ENCODE measurements at regions not wholly inside any gene's neighbourhood (a gene's known extent, or its start where the extent isn't known, plus 50 kb on each side); places are given as distances from the start of the nearest gene placed in this dataset.

- Histone ChIP-seq H2AK9ac (replicated peaks; ENCODE audit: low read depth, low read length, poor library complexity) (no peak overlapping the region), H2AFZ (replicated peaks; ENCODE audit: low read length, poor library complexity) (no peak overlapping the region), H2AK5ac (ENCODE audit: low read depth, low read length) (no peak overlapping the region), H2BK120ac (ENCODE audit: low read depth, low read length) (no peak overlapping the region), H3K27me3 (ENCODE audit: control insufficient read depth, insufficient read depth, low read length) (no peaks in the 10 kb centered on the region), H3K4me1 (ENCODE audit: control insufficient read depth, insufficient read depth, low read length) (peaks cover 18% of the 10 kb centered on the region), H3K9me3 (ENCODE audit: control insufficient read depth, insufficient read depth, low read length) (no peaks in the 10 kb centered on the region), H3K56ac (ENCODE audit: extremely low read depth, insufficient read depth, low read length) (no peak overlapping the region), H4K91ac (ENCODE audit: insufficient read depth, low read depth, low read length) (no peak overlapping the region), H3K14ac (replicated peaks; ENCODE audit: low read depth, low read length) (no peak overlapping the region), H3K4me2 (ENCODE audit: low read depth, low read length) (no peak overlapping the region), H3K23ac (ENCODE audit: low read depth, low read length) (no peak overlapping the region), H3K9ac (ENCODE audit: low read depth, low read length) (no peak overlapping the region), H3K27ac (ENCODE audit: insufficient read depth, low read length) (no peak overlapping the region), H4K5ac (ENCODE audit: low read depth, low read length) (no peak overlapping the region), H3K18ac (ENCODE audit: low read depth, low read length) (no peak overlapping the region), H4K20me1 (ENCODE audit: insufficient read depth, low read length) (0 out of 2 replicates have a peak, but pooled peaks cover 3% of the 10 kb centered on the region), H4K8ac (ENCODE audit: low read depth in 2 of 2, low read length in 2 of 2) (no peak overlapping the region), H3K4me3 (ENCODE audit: insufficient read depth, low read depth, low read length) (no peak overlapping the region), H3K4ac (ENCODE audit: low read depth, low read length) (no peak overlapping the region), H3K36me3 (ENCODE audit: control insufficient read depth, insufficient read depth, low read length) (no peaks in the 10 kb centered on the region), H2BK5ac (ENCODE audit: low read depth, low read length, poor library complexity, severe bottlenecking) (no peak overlapping the region), H3K79me1 (ENCODE audit: low read depth in 1 of 2, low read length in 2 of 2) (peaks cover 5 to 28% of the 10 kb centered on the region in 2 experiments; a peak in 3 of 4 replicates), H3K9me1 (ENCODE audit: insufficient read depth, low read length) (peaks cover 12% of the 10 kb centered on the region), H2BK20ac (ENCODE audit: low read depth, low read length) (no peak overlapping the region), H2BK15ac (ENCODE audit: low read depth, low read length) (no peak overlapping the region)
- ChIA-PET CTCF (no interaction called here), POLR2A (ENCODE audit: unreplicated experiment) (no interaction called here)
- DNase-seq (no peak), ATAC-seq (ENCODE audit: low read depth) (no peak)
- intact Hi-C loops (cut with micrococcal nuclease) = loop anchor here (10.0 kb wide), 2 partner anchors 170 to 200 kb away; no protein-coding TSS in a partner anchor
- TF ChIP-seq CEBPB (IDR thresholded peaks at IDR 0.05; ENCODE audit: low read depth, low read length) (no peak), MAFK (IDR thresholded peaks at IDR 0.05; ENCODE audit: low read depth, low read length) (no peak), POLR2A (IDR thresholded peaks at IDR 0.05; ENCODE audit: low read depth, low read length) (no peak), ELK1 (IDR thresholded peaks at IDR 0.05; ENCODE audit: borderline replicate concordance, low read depth, low read length) (no peak), MAZ (IDR thresholded peaks at IDR 0.05; ENCODE audit: borderline replicate concordance, low read depth, low read length) (no peak), RFX5 (IDR thresholded peaks at IDR 0.05; ENCODE audit: low read depth, low read length) (no peak), RCOR1 (IDR thresholded peaks at IDR 0.05; ENCODE audit: insufficient replicate concordance, low read length) (no peak), CTCF (conservative IDR thresholded peaks at IDR 0.05; ENCODE audit: low read depth, low read length) (no peak), CHD1 (IDR thresholded peaks at IDR 0.05; ENCODE audit: low read depth, low read length) (no peak), FOS (IDR thresholded peaks at IDR 0.05; ENCODE audit: low read depth, low read length) (no peak), MXI1 (IDR thresholded peaks at IDR 0.05; ENCODE audit: borderline replicate concordance, low read depth, low read length) (no peak), NFE2L2 (IDR thresholded peaks at IDR 0.05; ENCODE audit: low read depth, low read length) (no peak), SMC3 (IDR thresholded peaks at IDR 0.05; ENCODE audit: low read depth, low read length) (no peak), BHLHE40 (IDR thresholded peaks at IDR 0.05; ENCODE audit: low read depth, low read length) (no peak), RAD21 (IDR thresholded peaks at IDR 0.05; ENCODE audit: low read length) (no peak)
- TF ChIP-seq, protein P1, sequence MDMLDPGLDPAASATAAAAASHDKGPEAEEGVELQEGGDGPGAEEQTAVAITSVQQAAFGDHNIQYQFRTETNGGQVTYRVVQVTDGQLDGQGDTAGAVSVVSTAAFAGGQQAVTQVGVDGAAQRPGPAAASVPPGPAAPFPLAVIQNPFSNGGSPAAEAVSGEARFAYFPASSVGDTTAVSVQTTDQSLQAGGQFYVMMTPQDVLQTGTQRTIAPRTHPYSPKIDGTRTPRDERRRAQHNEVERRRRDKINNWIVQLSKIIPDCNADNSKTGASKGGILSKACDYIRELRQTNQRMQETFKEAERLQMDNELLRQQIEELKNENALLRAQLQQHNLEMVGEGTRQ (IDR thresholded peaks at IDR 0.05; ENCODE audit: low read depth, low read length) = no peak
- BruUV-seq (replicated peaks) = no TSS peak
- dilution Hi-C loops (cut with HindIII; ENCODE audit: low sequenced_read_pairs, unreplicated experiment) = no loop called here
- 83% methylated on average over 3 of the region's 7 CpGs; no CpG with 5 or more reads in 1 of the 2 experiments for WGBS, 2 experiments (ENCODE audit: extremely low coverage in 2 of 2, insufficient read length in 1 of 2)
- in situ Hi-C loops (cut with MboI; ENCODE audit: low sequenced_read_pairs) = loop anchor here (25.0 kb wide), 1 partner anchor 178 kb away; no protein-coding TSS in a partner anchor
These were observed 219.0 kb downstream of the ANAPC1 start for GRCh38 chr2:111665011-111665410.
